ENCODE measurements at regions not wholly inside any gene's neighbourhood (a gene's known extent, or its start where the extent isn't known, plus 50 kb on each side); places are given as distances from the start of the nearest gene placed in this dataset.

GRCh38 chr7:26520483-26520882, 228.8 kb downstream of the SNX10 start:
- H3K4me1 ChIP-seq (replicated peaks) = no peaks in the 10 kb centered on the region
- no peak for DNase-seq (ENCODE audit: low spot score)
- no peaks in the 10 kb centered on the region for H3K9me3 ChIP-seq
- H3K27me3 ChIP-seq (replicated peaks; ENCODE audit: insufficient read depth) = no peaks in the 10 kb centered on the region
- H3K27ac ChIP-seq = no peak overlapping the region
- H3K4me3 ChIP-seq = no peak overlapping the region
- no peaks in the 10 kb centered on the region for H3K36me3 ChIP-seq
- WGBS = 84% methylated on average over 3 of the region's 3 CpGs
- no peak for TF ChIP-seq POLR2A (IDR thresholded peaks at IDR 0.05)
- no peak for TF ChIP-seq POLR2AphosphoS5 (IDR thresholded peaks at IDR 0.05)
- no peak for TF ChIP-seq CTCF (IDR thresholded peaks at IDR 0.05)
- intact Hi-C loops (cut with DNase I) = no loop called here

DNA sequence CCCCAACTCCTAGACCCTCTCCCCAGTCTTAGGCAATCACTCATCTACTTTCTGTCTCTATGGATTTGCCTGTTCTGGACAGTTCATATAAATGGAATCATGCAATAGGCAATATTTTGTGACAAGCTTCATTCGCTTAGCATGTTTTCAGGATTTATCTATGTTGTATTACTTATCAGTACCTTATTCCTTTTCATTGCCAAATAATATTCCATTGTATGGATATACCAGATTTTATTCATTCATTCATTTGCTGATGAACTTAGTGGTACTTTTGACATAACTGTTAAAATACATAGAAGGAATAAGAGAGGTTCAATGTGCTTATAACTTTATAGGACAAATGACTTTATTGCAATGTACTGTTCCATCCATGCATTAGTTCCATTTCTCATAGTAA, 231.0 kb downstream of the SNX10 start:
- WGBS = 91% methylated on average over 1 of the region's 1 CpG
- Histone ChIP-seq H3K9me3 (no peaks in the 10 kb centered on the region), H3K36me3 (no peaks in the 10 kb centered on the region), H3K4me3 (no peak overlapping the region), H3K27ac (no peak overlapping the region), H3K27me3 (replicated peaks; ENCODE audit: insufficient read depth) (no peaks in the 10 kb centered on the region), H3K4me1 (replicated peaks) (no peaks in the 10 kb centered on the region)
- no peak for DNase-seq (ENCODE audit: low spot score)
- TF ChIP-seq CTCF (IDR thresholded peaks at IDR 0.05) (no peak), POLR2A (IDR thresholded peaks at IDR 0.05) (no peak), POLR2AphosphoS5 (IDR thresholded peaks at IDR 0.05) (no peak)
- intact Hi-C loops (cut with DNase I) = no loop called here

- WGBS = 48% methylated on average over 16 of the region's 16 CpGs
- H3K36me3 ChIP-seq = no peaks in the 10 kb centered on the region
- intact Hi-C loops (cut with DNase I) = no loop called here
These were observed 234.0 kb downstream of the SNX10 start for GRCh38 chr7:26525398-26526264.

DNA sequence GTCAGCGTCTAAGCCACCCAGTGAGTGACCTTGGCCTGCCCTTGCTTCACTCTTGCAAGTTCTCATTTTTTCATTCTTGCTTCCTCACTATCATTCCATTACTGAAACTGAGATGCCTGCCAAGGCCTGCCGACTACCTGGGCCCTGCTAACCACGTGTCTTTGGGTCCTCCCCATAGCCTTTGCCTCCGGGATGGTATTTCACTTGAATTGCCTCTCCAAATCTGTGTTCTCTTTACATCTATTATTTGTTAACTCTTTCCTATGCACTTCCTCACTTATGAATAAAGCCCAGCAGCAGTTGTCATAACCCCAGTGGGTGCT, 234.6 kb downstream of the SNX10 start:
- H3K36me3 ChIP-seq = no peaks in the 10 kb centered on the region
- H3K9me3 ChIP-seq = no peaks in the 10 kb centered on the region
- H3K4me3 ChIP-seq = no peak overlapping the region
- no peaks in the 10 kb centered on the region for H3K27me3 ChIP-seq (replicated peaks; ENCODE audit: insufficient read depth)
- no peaks in the 10 kb centered on the region for H3K4me1 ChIP-seq (replicated peaks)
- DNase-seq (ENCODE audit: low spot score) = no peak
- intact Hi-C loops (cut with DNase I) = no loop called here
- TF ChIP-seq POLR2AphosphoS5 (IDR thresholded peaks at IDR 0.05) (no peak), CTCF (IDR thresholded peaks at IDR 0.05) (no peak), POLR2A (IDR thresholded peaks at IDR 0.05) (no peak)
- no peak overlapping the region for H3K27ac ChIP-seq
- WGBS = 37% methylated on average over 4 of the region's 4 CpGs

More at GRCh38 chr7:26525398-26526264, 234.0 kb downstream of the SNX10 start:
- Histone ChIP-seq H3K9me3 (no peaks in the 10 kb centered on the region), H3K27ac (no peak overlapping the region), H3K27me3 (replicated peaks; ENCODE audit: insufficient read depth) (no peaks in the 10 kb centered on the region), H3K4me3 (no peak overlapping the region), H3K4me1 (replicated peaks) (no peaks in the 10 kb centered on the region)
- no peak for TF ChIP-seq CTCF (IDR thresholded peaks at IDR 0.05)
- TF ChIP-seq POLR2A (IDR thresholded peaks at IDR 0.05) = no peak
- TF ChIP-seq POLR2AphosphoS5 (IDR thresholded peaks at IDR 0.05) = no peak
- no peak for DNase-seq (ENCODE audit: low spot score)

DNA sequence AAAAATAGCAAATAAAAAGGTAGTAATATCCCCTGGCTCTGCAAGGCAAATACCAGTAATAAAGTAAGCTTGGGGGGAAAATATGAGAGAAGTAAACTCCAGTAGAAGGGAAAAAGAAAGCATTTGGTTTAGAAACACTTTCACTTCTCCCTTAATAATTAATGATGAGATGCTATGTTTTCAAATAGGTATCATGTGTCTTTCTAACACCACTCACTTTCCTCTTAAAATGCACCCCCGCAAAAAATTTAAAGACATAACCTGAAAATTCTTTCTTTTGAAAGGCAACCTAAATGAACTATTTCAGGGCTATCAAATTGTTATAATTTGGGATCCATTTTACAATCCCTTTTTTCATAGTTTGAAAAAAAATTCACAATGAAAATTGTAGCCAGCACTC, 240.3 kb downstream of the SNX10 start:
- Histone ChIP-seq H3K27me3 (replicated peaks; ENCODE audit: insufficient read depth) (no peaks in the 10 kb centered on the region), H3K4me1 (replicated peaks) (peaks cover 8% of the 10 kb centered on the region), H3K27ac (no peak overlapping the region), H3K4me3 (no peak overlapping the region), H3K9me3 (no peaks in the 10 kb centered on the region), H3K36me3 (no peaks in the 10 kb centered on the region)
- no peak for DNase-seq (ENCODE audit: low spot score)
- intact Hi-C loops (cut with DNase I) = no loop called here
- TF ChIP-seq POLR2AphosphoS5 (IDR thresholded peaks at IDR 0.05) = no peak
- no peak for TF ChIP-seq CTCF (IDR thresholded peaks at IDR 0.05)
- TF ChIP-seq POLR2A (IDR thresholded peaks at IDR 0.05) = no peak
- WGBS = 37% methylated on average over 1 of the region's 1 CpG

Measured in prostate gland (tissue), 2 donors.